Right lobe of liver (tissue), 6 donors: ENCODE measurements at regions not wholly inside any gene's neighbourhood (a gene's known extent, or its start where the extent isn't known, plus 50 kb on each side); places are given as distances from the start of the nearest gene placed in this dataset.

Experiments used
- ATAC-seq, 4 donors: fragments of 200-7000 bp; cut with Tn5 transposase; one replicate each; pipeline ENCODE4 v1.9.1; 2020; ENCODE audit warnings: mild to moderate bottlenecking in 4 of 4, moderate library complexity in 4 of 4
- DNase-seq, 3 donors: peaks; one replicate each; pipeline ENCODE4 v3.0.0-alpha.2; 2020
- H3K27ac ChIP-seq, 3 donors: fragments of 200-600 bp; one replicate each; pipeline ENCODE4 v1.8.0; 2022
- H3K27me3 ChIP-seq, 2 donors: fragments of 200-600 bp; one replicate each; pipeline ENCODE4 v1.8.0; 2022
- H3K36me3 ChIP-seq, 4 donors: fragments of 200-600 bp; sonication (generic) in 1 of 4; one replicate each; pipeline versions ENCODE4 v1.5.1 to v1.8.0; 2017 to 2022; ENCODE audit warnings: control low read depth in 1 of 4
- H3K4me1 ChIP-seq, 4 donors: fragments of 200-600 bp; sonication (generic) in 1 of 4; one replicate each; pipeline versions ENCODE4 v1.5.1 to v1.8.0; 2017 to 2022; ENCODE audit warnings: control low read depth in 1 of 4
- H3K4me3 ChIP-seq, 3 donors: fragments of 200-600 bp; one replicate each; pipeline ENCODE4 v1.8.0; 2022
- H3K9me3 ChIP-seq, 4 donors: fragments of 200-600 bp; sonication (generic) in 1 of 4; one replicate each; pipeline versions ENCODE4 v1.5.1 to v1.8.0; 2017 to 2022; ENCODE audit warnings: control low read depth in 1 of 4
- CTCF ChIP-seq, 4 donors: fragments of 200-600 bp in 3 of 4; fragments of 450-650 bp in 1 of 4; IDR thresholded peaks; one replicate each; pipeline versions ENCODE4 v1.5.1 to v1.8.0; 2016 to 2022; ENCODE audit warnings: antibody characterized with exemption in 4 of 4, mild to moderate bottlenecking in 2 of 4
- POLR2A ChIP-seq: fragments of 450-650 bp; IDR thresholded peaks from one replicate; pipeline ENCODE4 v1.6.1; 2017; ENCODE audit warnings: antibody characterized with exemption, mild to moderate bottlenecking
- WGBS: methylation state at CpG from one replicate; pipeline ENCODE4 v1.1.6; 2018; ENCODE audit warnings: low coverage, low lambda C conversion rate; ENCODE audit not compliant: insufficient coverage; ENCODE audit errors: missing lambda C conversion rate; 5-methylcytosine and 5-hydroxymethylcytosine counted together
- intact Hi-C, 2 donors: fragments of 100-400 bp; cut with DNase I; formaldehyde crosslinking; loops; one replicate each; pipeline versions ENCODE4 v1.11.2 to v1.14.1; 2022
- donor health status: DM: no; HTN: yes; CAD: no.
- donor health status: DM: no; HTN: no; CAD: no.
- donor health status: DM: no; HTN: no; CAD: no.
- donor health status: DM: no; HTN: yes; CAD: no.
- donor health status: DM: no; HTN: yes; CAD: no.

- no peaks in the 10 kb centered on the region for H3K36me3 ChIP-seq
- no peaks in the 10 kb centered on the region for H3K9me3 ChIP-seq
- intact Hi-C loops = loop anchor here in 1 of 2 donors (10.0 kb wide), 1 partner anchor 438 kb away; no protein-coding TSS in a partner anchor
- DNase-seq = no peak
- H3K27ac ChIP-seq = no peak overlapping the region
- no peak for TF ChIP-seq CTCF (IDR thresholded peaks at IDR 0.05)
- TF ChIP-seq POLR2A = no peak
- no peak overlapping the region for H3K4me3 ChIP-seq
- 43% methylated on average over 1 of the region's 3 CpGs for WGBS
- peaks cover 0 to 30% (median 5%) of the 10 kb centered on the region in 4 donors for H3K4me1 ChIP-seq
- ATAC-seq = no peak
- H3K27me3 ChIP-seq = no peaks in the 10 kb centered on the region
Observed at GRCh38 chr10:29102636-29103035, 186.2 kb upstream of the LYZL1 start.

GRCh38 chr10:29104661-29105399 is 184.0 kb upstream of the LYZL1 start:
- Histone ChIP-seq H3K9me3 (no peaks in the 10 kb centered on the region), H3K27me3 (no peaks in the 10 kb centered on the region), H3K27ac (peak overlapping the region in 2 of 3 donors; percentile 45 to 72), H3K36me3 (no peaks in the 10 kb centered on the region), H3K4me1 (peaks cover 0 to 21% (median 5%) of the 10 kb centered on the region in 4 donors), H3K4me3 (no peak overlapping the region)
- TF ChIP-seq POLR2A (no peak), CTCF (IDR thresholded peaks at IDR 0.05) (no peak)
- ATAC-seq (peak; percentile 85 to 92 (median 88)), DNase-seq (peak in 2 of 3 donors; percentile 23 to 67)
- intact Hi-C loops = loop anchor here in 1 of 2 donors (10.0 kb wide), 1 partner anchor 440 kb away; no protein-coding TSS in a partner anchor
- 36% methylated on average over 7 of the region's 7 CpGs for WGBS

GRCh38 chr10:29105516-29106215 is 183.2 kb upstream of the LYZL1 start:
- Histone ChIP-seq H3K4me3 (no peak overlapping the region), H3K27me3 (no peaks in the 10 kb centered on the region), H3K4me1 (peaks cover 0 to 20% (median 5%) of the 10 kb centered on the region in 4 donors), H3K36me3 (no peaks in the 10 kb centered on the region), H3K9me3 (no peaks in the 10 kb centered on the region), H3K27ac (peak overlapping the region in 2 of 3 donors; percentile 45 to 72)
- 82% methylated on average over 4 of the region's 4 CpGs for WGBS
- intact Hi-C loops = loop anchor here in 1 of 2 donors (10.0 kb wide), 1 partner anchor 441 kb away; no protein-coding TSS in a partner anchor
- ATAC-seq (peak in 1 of 4 donors; percentile 62), DNase-seq (no peak)
- no peak for TF ChIP-seq POLR2A
- no peak for TF ChIP-seq CTCF (IDR thresholded peaks at IDR 0.05)

DNA sequence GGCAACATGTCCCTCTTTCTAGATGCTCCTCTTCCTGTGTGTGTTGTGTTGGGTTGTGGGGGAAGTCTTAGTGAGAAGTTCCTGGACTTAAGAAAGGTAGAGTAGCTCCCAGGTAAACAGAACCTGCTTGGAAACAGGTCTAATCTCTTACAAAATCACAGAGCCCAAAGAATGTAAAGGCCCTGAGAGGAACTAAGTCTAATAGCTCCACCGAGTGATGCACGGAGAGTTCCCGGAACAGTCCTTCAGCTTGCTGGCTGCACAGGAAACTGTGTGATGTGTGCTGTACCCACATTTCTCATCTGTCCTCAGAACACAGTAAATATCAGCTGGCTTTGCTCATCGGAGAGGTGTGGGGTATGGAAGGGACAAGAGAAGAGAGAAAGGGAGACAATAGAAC is 182.6 kb upstream of the LYZL1 start:
- H3K4me3 ChIP-seq = no peak overlapping the region
- intact Hi-C loops = loop anchor here in 1 of 2 donors (10.0 kb wide), 1 partner anchor 441 kb away; no protein-coding TSS in a partner anchor
- peaks cover 0 to 20% (median 5%) of the 10 kb centered on the region in 4 donors for H3K4me1 ChIP-seq
- H3K27ac ChIP-seq = no peak overlapping the region
- H3K9me3 ChIP-seq = no peaks in the 10 kb centered on the region
- no peak for TF ChIP-seq POLR2A
- DNase-seq (no peak), ATAC-seq (no peak)
- no peaks in the 10 kb centered on the region for H3K27me3 ChIP-seq
- no peaks in the 10 kb centered on the region for H3K36me3 ChIP-seq
- WGBS = 57% methylated on average over 1 of the region's 4 CpGs
